ENCODE measurements at regions not wholly inside any gene's neighbourhood (a gene's known extent, or its start where the extent isn't known, plus 50 kb on each side); places are given as distances from the start of the nearest gene placed in this dataset.

- no peak overlapping the region for H3K4me3 ChIP-seq
- no peaks in the 10 kb centered on the region for H3K36me3 ChIP-seq
- H3K4me1 ChIP-seq, result peaks cover 0 to 25% (median 0%) of the 10 kb centered on the region in 9 donors
- WGBS, 2 donors, result 88 to 98% methylated on average over 2 of the region's 2 CpGs
- intact Hi-C loops (cut with DNase I), result no loop called here
- H3K9me3 ChIP-seq, result no peaks in the 10 kb centered on the region
- H3K27ac ChIP-seq, result no peak overlapping the region
- TF ChIP-seq CTCF (IDR thresholded peaks at IDR 0.05), result no peak
- H3K27me3 ChIP-seq, result no peaks in the 10 kb centered on the region
- no peak for ATAC-seq
- DNase-seq, result no peak
These were observed 68.9 kb downstream of the PLCE1 start for GRCh38 chr10:94062611-94063010.

GRCh38 chr10:94065362-94065761 is 71.6 kb downstream of the PLCE1 start:
- Histone ChIP-seq H3K27me3 (no peaks in the 10 kb centered on the region), H3K36me3 (no peaks in the 10 kb centered on the region), H3K27ac (no peak overlapping the region), H3K9me3 (no peaks in the 10 kb centered on the region), H3K4me3 (no peak overlapping the region), H3K4me1 (peaks cover 0 to 32% (median 0%) of the 10 kb centered on the region in 9 donors)
- 55 to 57% methylated on average over 3 of the region's 3 CpGs for WGBS, 2 donors
- ATAC-seq (no peak), DNase-seq (no peak)
- TF ChIP-seq CTCF (IDR thresholded peaks at IDR 0.05), result no peak
- intact Hi-C loops (cut with DNase I), result no loop called here

- H3K27ac ChIP-seq, result no peak overlapping the region
- intact Hi-C loops (cut with DNase I), result no loop called here
- peaks cover 0 to 36% (median 0%) of the 10 kb centered on the region in 9 donors for H3K4me1 ChIP-seq
- no peaks in the 10 kb centered on the region for H3K36me3 ChIP-seq
- H3K27me3 ChIP-seq, result no peaks in the 10 kb centered on the region
- DNase-seq (no peak), ATAC-seq (no peak)
- no peak overlapping the region for H3K4me3 ChIP-seq
- H3K9me3 ChIP-seq, result no peaks in the 10 kb centered on the region
- no peak for TF ChIP-seq CTCF (IDR thresholded peaks at IDR 0.05)
These were observed 72.1 kb downstream of the PLCE1 start for GRCh38 chr10:94065787-94066186.

GRCh38 chr10:94066411-94066810 is 72.7 kb downstream of the PLCE1 start:
- TF ChIP-seq CTCF (IDR thresholded peaks at IDR 0.05), result no peak
- DNase-seq, result peak in 1 of 2 donors; percentile 24
- Histone ChIP-seq H3K9me3 (no peaks in the 10 kb centered on the region), H3K4me3 (no peak overlapping the region), H3K4me1 (peaks cover 0 to 39% (median 0%) of the 10 kb centered on the region in 9 donors), H3K27ac (no peak overlapping the region), H3K27me3 (no peaks in the 10 kb centered on the region), H3K36me3 (no peaks in the 10 kb centered on the region)
- peak in 5 of 8 donors; percentile 44 to 65 (median 55) for ATAC-seq
- 18 to 24% methylated on average over 6 of the region's 6 CpGs for WGBS, 2 donors
- intact Hi-C loops (cut with DNase I), result no loop called here
